Kidney (tissue), 13 donors: ENCODE measurements at regions not wholly inside any gene's neighbourhood (a gene's known extent, or its start where the extent isn't known, plus 50 kb on each side); places are given as distances from the start of the nearest gene placed in this dataset.

Experiments
- DNase-seq, 5 donors: peaks; one replicate each; pipeline ENCODE4 v3.0.0-alpha.2; 2013 to 2020
- FAIRE-seq: peaks from 2 replicates; lab custom pipeline; 2012; peaks lifted over from hg19 to GRCh38; lab: Jason Lieb, UNC
- H3K27ac ChIP-seq, 2 donors: one replicate each; pipeline ENCODE4 v1.7.0; 2013; ENCODE audit warnings: low read depth in 2 of 2, low read length in 2 of 2, inconsistent platforms in 1 of 2
- H3K27me3 ChIP-seq: one replicate; pipeline ENCODE4 v1.7.1; 2013; ENCODE audit warnings: low read length, inconsistent platforms; ENCODE audit not compliant: control insufficient read depth, insufficient read depth
- H3K36me3 ChIP-seq, 3 donors: one replicate each; pipeline versions ENCODE4 v1.7.0 to v1.7.1; 2013; ENCODE audit warnings: low read length in 3 of 3, control low read depth in 1 of 3, inconsistent platforms in 1 of 3; ENCODE audit not compliant: insufficient read depth in 3 of 3, control insufficient read depth in 2 of 3
- H3K4me1 ChIP-seq, 3 donors: one replicate each; pipeline versions ENCODE4 v1.7.0 to v1.7.1; 2013; ENCODE audit warnings: low read length in 3 of 3, inconsistent platforms in 1 of 3, low read depth in 1 of 3; ENCODE audit not compliant: control insufficient read depth in 2 of 3, insufficient read depth in 2 of 3
- H3K4me3 ChIP-seq, 3 donors: one replicate each; pipeline versions ENCODE4 v1.7.0 to v1.8.1; 2013; ENCODE audit warnings: low read length in 3 of 3, control low read depth in 1 of 3, inconsistent platforms in 1 of 3
- H3K9ac ChIP-seq, 3 donors: one replicate each; pipeline versions ENCODE4 v1.7.0 to v1.7.1; 2013; ENCODE audit warnings: low read length in 3 of 3, control low read depth in 1 of 3, inconsistent platforms in 1 of 3
- H3K9me3 ChIP-seq, 3 donors: one replicate each; pipeline versions ENCODE4 v1.7.0 to v1.7.1; 2013; ENCODE audit warnings: low read length in 3 of 3, control low read depth in 1 of 3, inconsistent platforms in 1 of 3; ENCODE audit not compliant: control insufficient read depth in 2 of 3, insufficient read depth in 1 of 3
- CTCF ChIP-seq: IDR thresholded peaks from 3 replicates; pipeline ENCODE4 v1.5.1; 2012; ENCODE audit warnings: mild to moderate bottlenecking, moderate library complexity, borderline replicate concordance; ENCODE audit not compliant: insufficient read depth; ENCODE audit errors: extremely low read depth
- intact Hi-C: fragments of 100-400 bp; cut with DNase I; formaldehyde crosslinking; loops from one replicate; pipeline ENCODE4 v1.11.1; 2022
- donor health status: control.
- donor health status: control.
- donor health status: control.
- donor health status: control.
- donor health status: control.
- donor health status: DM: yes; HTN: yes; CAD: no.
- donor health status: Normal renal cell carcinoma (clear cell type).

GRCh38 chr5:42230839-42231238 lies 192.4 kb upstream of the GHR start:
- FAIRE-seq = no peak
- no peaks in the 10 kb centered on the region for H3K36me3 ChIP-seq
- H3K4me1 ChIP-seq = no peaks in the 10 kb centered on the region
- no peaks in the 10 kb centered on the region for H3K9me3 ChIP-seq
- H3K27me3 ChIP-seq = no peaks in the 10 kb centered on the region
- no peak overlapping the region for H3K9ac ChIP-seq
- intact Hi-C loops = no loop called here
- DNase-seq = peak in 1 of 5 donors; percentile 30
- no peak overlapping the region for H3K4me3 ChIP-seq
- TF ChIP-seq CTCF = no peak
- no peak overlapping the region for H3K27ac ChIP-seq

GRCh38 chr5:42235241-42235640 lies 188.0 kb upstream of the GHR start:
- no peaks in the 10 kb centered on the region for H3K4me1 ChIP-seq

GRCh38 chr5:42235837-42236236 lies 187.4 kb upstream of the GHR start:
- no peaks in the 10 kb centered on the region for H3K9me3 ChIP-seq
- no peak for DNase-seq
- H3K4me3 ChIP-seq = no peak overlapping the region
- H3K4me1 ChIP-seq = no peaks in the 10 kb centered on the region
- TF ChIP-seq CTCF = no peak
- H3K27me3 ChIP-seq = no peaks in the 10 kb centered on the region
- H3K27ac ChIP-seq = no peak overlapping the region
- no peak overlapping the region for H3K9ac ChIP-seq
- intact Hi-C loops = no loop called here
- no peak for FAIRE-seq
- H3K36me3 ChIP-seq = no peaks in the 10 kb centered on the region

More at GRCh38 chr5:42235241-42235640, 188.0 kb upstream of the GHR start:
- Histone ChIP-seq H3K27me3 (no peaks in the 10 kb centered on the region), H3K9me3 (no peaks in the 10 kb centered on the region), H3K36me3 (no peaks in the 10 kb centered on the region), H3K4me3 (no peak overlapping the region), H3K27ac (no peak overlapping the region), H3K9ac (no peak overlapping the region)
- DNase-seq = no peak
- intact Hi-C loops = no loop called here
- FAIRE-seq = no peak
- no peak for TF ChIP-seq CTCF

- no peak for TF ChIP-seq CTCF
These were observed 181.6 kb upstream of the GHR start for GRCh38 chr5:42241636-42242035.

More at GRCh38 chr5:42241636-42242035, 181.6 kb upstream of the GHR start:
- Histone ChIP-seq H3K36me3 (no peaks in the 10 kb centered on the region), H3K27me3 (no peaks in the 10 kb centered on the region), H3K27ac (no peak overlapping the region), H3K9me3 (no peaks in the 10 kb centered on the region), H3K9ac (no peak overlapping the region), H3K4me1 (no peaks in the 10 kb centered on the region), H3K4me3 (no peak overlapping the region)
- DNase-seq (no peak), FAIRE-seq (no peak)
- intact Hi-C loops = no loop called here
